K562 (cell line): ENCODE measurements at regions not wholly inside any gene's neighbourhood (a gene's known extent, or its start where the extent isn't known, plus 50 kb on each side); places are given as distances from the start of the nearest gene placed in this dataset.

Experiments
- ATAC-seq: fragments of 200-7000 bp; cut with Tn5 transposase; 3 replicates; pipeline ENCODE4 v1.9.1; 2020; ENCODE audit warnings: moderate library complexity
- BruUV-seq: library from RNA; stranded (reverse); fragments of 400-500 nt; replicated peaks from 2 replicates; lab custom pipeline; 2021; lab: Mats Ljungman, UMichigan
- CTCF ChIA-PET: fragments of 300-600 bp; formaldehyde crosslinking; extraction: SDS; loops from one replicate; lab custom pipeline; 2021; ENCODE audit warnings: low intra/inter-chr PET ratio; lab: Yijun Ruan, JAX
- POLR2A ChIA-PET: fragments of 300-600, 350-650 bp; sonication (Branson Sonifier 250); formaldehyde crosslinking; extraction: SDS; loops from one replicate; lab custom pipeline; 2021; ENCODE audit warnings: antibody characterized with exemption, inconsistent platforms; lab: Yijun Ruan, JAX
- DNase-seq, 4 experiments: peaks; one replicate each; pipeline versions ENCODE4 v3.0.0 to v3.0.0-alpha.2; 2011 to 2018; ENCODE audit warnings: low spot score in 3 of 4, mixed read lengths in 3 of 4; ENCODE audit errors: extremely low read depth in 1 of 4
- FAIRE-seq: peaks from 2 replicates; lab custom pipeline; 2011; peaks lifted over from hg19 to GRCh38; lab: Jason Lieb, UNC
- H2AFZ ChIP-seq: 2 replicates; pipeline ENCODE4 v1.6.0; 2011; ENCODE audit warnings: low read depth, low read length, control low read depth, inconsistent platforms
- H3K27ac ChIP-seq: fragments of 200-600 bp; 3 replicates; pipeline ENCODE4 v1.8.0; 2011; ENCODE audit warnings: low read depth, mild to moderate bottlenecking, control low read depth, inconsistent platforms, low read length, moderate library complexity, mixed read lengths; ENCODE audit errors: extremely low read depth
- H3K27me3 ChIP-seq, 2 experiments: fragments of 300-600 bp in 1 of 2; 2 replicates in 1 of 2; 3 replicates in 1 of 2; pipeline versions ENCODE4 v1.6.0 to v1.8.0; 2011; ENCODE audit warnings: inconsistent platforms in 2 of 2, low read length in 2 of 2, mild to moderate bottlenecking in 1 of 2, mixed read lengths in 1 of 2, moderate library complexity in 1 of 2; ENCODE audit not compliant: control insufficient read depth in 2 of 2, insufficient read depth in 2 of 2
- H3K36me3 ChIP-seq: fragments of 300-600 bp; 3 replicates; pipeline ENCODE4 v1.8.0; 2011; ENCODE audit warnings: mild to moderate bottlenecking, low read length, inconsistent platforms; ENCODE audit not compliant: control insufficient read depth, insufficient read depth
- H3K4me1 ChIP-seq, 2 experiments: fragments of 200-600 bp in 1 of 2; replicated peaks in 1 of 2; 2 replicates in 1 of 2; 3 replicates in 1 of 2; pipeline versions ENCODE4 v1.5.1 to v1.8.0; 2011; ENCODE audit warnings: inconsistent platforms in 2 of 2, low read length in 2 of 2, mild to moderate bottlenecking in 1 of 2, mixed read lengths in 1 of 2, moderate library complexity in 1 of 2; ENCODE audit not compliant: control insufficient read depth in 2 of 2, insufficient read depth in 2 of 2
- H3K4me2 ChIP-seq: 2 replicates; pipeline ENCODE4 v1.6.1; 2011; ENCODE audit warnings: low read length, control low read depth, inconsistent platforms, mixed read lengths; ENCODE audit not compliant: insufficient read depth
- H3K4me3 ChIP-seq: fragments of 200-600 bp; sonication (generic), shearing (Covaris generic); 2 replicates; pipeline ENCODE4 v1.5.1; 2016; ENCODE audit warnings: control low read depth, inconsistent platforms
- H3K79me2 ChIP-seq: fragments of 200-600 bp; 3 replicates; pipeline ENCODE4 v1.8.0; 2011; ENCODE audit warnings: low read length, inconsistent platforms; ENCODE audit not compliant: control insufficient read depth, insufficient read depth
- H3K9ac ChIP-seq, 2 experiments: 2 replicates each; pipeline versions ENCODE4 v1.6.0 to v1.6.1; 2011; ENCODE audit warnings: low read depth in 2 of 2, low read length in 2 of 2, control low read depth in 1 of 2, inconsistent platforms in 1 of 2, mild to moderate bottlenecking in 1 of 2, mixed read lengths in 1 of 2; ENCODE audit not compliant: insufficient read depth in 1 of 2
- H3K9me1 ChIP-seq: one replicate; pipeline ENCODE4 v1.6.0; 2011; ENCODE audit warnings: inconsistent platforms, mild to moderate bottlenecking, low read length, moderate library complexity; ENCODE audit not compliant: control insufficient read depth, insufficient read depth
- H3K9me3 ChIP-seq: replicated peaks from 2 replicates; pipeline ENCODE4 v1.5.1; 2011; ENCODE audit warnings: low read depth, low read length, inconsistent platforms; ENCODE audit not compliant: control insufficient read depth, insufficient read depth
- H4K20me1 ChIP-seq: replicated peaks from 2 replicates; pipeline ENCODE4 v1.6.1; 2011; ENCODE audit warnings: low read length, inconsistent platforms, mixed read lengths; ENCODE audit not compliant: control insufficient read depth, insufficient read depth
- CREM ChIP-seq: IDR thresholded peaks from 2 replicates; pipeline ENCODE4 v1.6.1; 2014; ENCODE audit warnings: antibody characterized with exemption, low read depth
- ELK3 ChIP-seq: fragments of 450-650 bp; formaldehyde crosslinking; IDR thresholded peaks from 2 replicates; pipeline ENCODE4 v1.4.0; 2020; ENCODE audit warnings: mild to moderate bottlenecking
- KDM5B ChIP-seq: fragments of 200-600 bp; sonication (generic); IDR thresholded peaks from 2 replicates; pipeline ENCODE4 v1.6.1; 2012; ENCODE audit warnings: low read depth, mild to moderate bottlenecking, moderate library complexity, low read length, control low read depth, inconsistent platforms; ENCODE audit not compliant: insufficient replicate concordance
- MEF2A ChIP-seq: IDR thresholded peaks from 2 replicates; pipeline ENCODE4 v1.6.1; 2011; ENCODE audit warnings: low read depth, mild to moderate bottlenecking, low read length, moderate library complexity; ENCODE audit not compliant: control insufficient read depth
- ZBTB49 ChIP-seq: sonication (generic); formaldehyde crosslinking; IDR thresholded peaks from 2 replicates; pipeline ENCODE4 v1.8.0; 2022; ENCODE audit warnings: missing genetic modification reagents, mild to moderate bottlenecking, borderline replicate concordance
- ZNF695 ChIP-seq: fragments of 450-650 bp; formaldehyde crosslinking; IDR thresholded peaks from 2 replicates; pipeline ENCODE4 v1.4.0; 2020; ENCODE audit warnings: mild to moderate bottlenecking, moderate library complexity
- WGBS: fragments of 100-300 bp; shearing (Covaris generic); methylation state at CpG from one replicate; pipeline ENCODE4 v1.1.6; 2016; ENCODE audit warnings: low coverage, mixed read lengths; ENCODE audit not compliant: insufficient coverage; ENCODE audit errors: missing lambda C conversion rate; 5-methylcytosine and 5-hydroxymethylcytosine counted together
- in situ Hi-C: fragments of 300-500 bp; cut with MboI; formaldehyde crosslinking; loops from 4 replicates; pipeline ENCODE4 v1.15.0; 2018; ENCODE audit warnings: inconsistent platforms, mixed read lengths
- intact Hi-C: fragments of 100-400 bp; cut with micrococcal nuclease; formaldehyde crosslinking; loops from 2 replicates; pipeline ENCODE4 v1.14.2; 2022
- TF ChIP-seq, protein P1 (sequence below): fragments of 250-450 bp; sonication (Bioruptor Pico); IDR thresholded peaks from 2 replicates; pipeline ENCODE4 v1.4.0; 2020; ENCODE audit warnings: mild to moderate bottlenecking
- TF ChIP-seq, protein P2 (sequence below), 2 experiments: fragments of 150-350 bp in 1 of 2; IDR thresholded peaks; 2 replicates each; pipeline ENCODE4 v1.6.1; 2012 to 2016; ENCODE audit warnings: low read depth in 2 of 2, low read length in 2 of 2, mild to moderate bottlenecking in 1 of 2, moderate library complexity in 1 of 2

GRCh38 chr18:78859686-78860085, 119.9 kb upstream of the SALL3 start:
- ChIA-PET POLR2A (no interaction called here), CTCF (no interaction called here)
- no TSS peak for BruUV-seq
- no peaks in the 10 kb centered on the region for H3K9me3 ChIP-seq
- H3K36me3 ChIP-seq = no peaks in the 10 kb centered on the region
- H3K79me2 ChIP-seq = no peaks in the 10 kb centered on the region
- H3K9me1 ChIP-seq = no peaks in the 10 kb centered on the region
- no peak for FAIRE-seq
- no peaks in the 10 kb centered on the region for H3K4me1 ChIP-seq
- in situ Hi-C loops = no loop called here
- no peak for ATAC-seq
- no peak overlapping the region for H3K4me3 ChIP-seq
- no peak overlapping the region for H3K4me2 ChIP-seq
- H3K27ac ChIP-seq = no peak overlapping the region
- no peak for DNase-seq
- H3K27me3 ChIP-seq = peaks cover 0 to 36% of the 10 kb centered on the region in 2 experiments; a peak in 2 of 5 replicates
- H3K9ac ChIP-seq = no peak overlapping the region
- TF ChIP-seq, protein P1, sequence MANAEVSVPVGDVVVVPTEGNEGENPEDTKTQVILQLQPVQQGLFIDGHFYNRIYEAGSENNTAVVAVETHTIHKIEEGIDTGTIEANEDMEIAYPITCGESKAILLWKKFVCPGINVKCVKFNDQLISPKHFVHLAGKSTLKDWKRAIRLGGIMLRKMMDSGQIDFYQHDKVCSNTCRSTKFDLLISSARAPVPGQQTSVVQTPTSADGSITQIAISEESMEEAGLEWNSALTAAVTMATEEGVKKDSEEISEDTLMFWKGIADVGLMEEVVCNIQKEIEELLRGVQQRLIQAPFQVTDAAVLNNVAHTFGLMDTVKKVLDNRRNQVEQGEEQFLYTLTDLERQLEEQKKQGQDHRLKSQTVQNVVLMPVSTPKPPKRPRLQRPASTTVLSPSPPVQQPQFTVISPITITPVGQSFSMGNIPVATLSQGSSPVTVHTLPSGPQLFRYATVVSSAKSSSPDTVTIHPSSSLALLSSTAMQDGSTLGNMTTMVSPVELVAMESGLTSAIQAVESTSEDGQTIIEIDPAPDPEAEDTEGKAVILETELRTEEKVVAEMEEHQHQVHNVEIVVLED (CRISPR knock-in tag) = no peak
- no peak for TF ChIP-seq ZNF695 (CRISPR knock-in tag)
- TF ChIP-seq CREM = no peak
- no peak for TF ChIP-seq MEF2A
- TF ChIP-seq, protein P2, sequence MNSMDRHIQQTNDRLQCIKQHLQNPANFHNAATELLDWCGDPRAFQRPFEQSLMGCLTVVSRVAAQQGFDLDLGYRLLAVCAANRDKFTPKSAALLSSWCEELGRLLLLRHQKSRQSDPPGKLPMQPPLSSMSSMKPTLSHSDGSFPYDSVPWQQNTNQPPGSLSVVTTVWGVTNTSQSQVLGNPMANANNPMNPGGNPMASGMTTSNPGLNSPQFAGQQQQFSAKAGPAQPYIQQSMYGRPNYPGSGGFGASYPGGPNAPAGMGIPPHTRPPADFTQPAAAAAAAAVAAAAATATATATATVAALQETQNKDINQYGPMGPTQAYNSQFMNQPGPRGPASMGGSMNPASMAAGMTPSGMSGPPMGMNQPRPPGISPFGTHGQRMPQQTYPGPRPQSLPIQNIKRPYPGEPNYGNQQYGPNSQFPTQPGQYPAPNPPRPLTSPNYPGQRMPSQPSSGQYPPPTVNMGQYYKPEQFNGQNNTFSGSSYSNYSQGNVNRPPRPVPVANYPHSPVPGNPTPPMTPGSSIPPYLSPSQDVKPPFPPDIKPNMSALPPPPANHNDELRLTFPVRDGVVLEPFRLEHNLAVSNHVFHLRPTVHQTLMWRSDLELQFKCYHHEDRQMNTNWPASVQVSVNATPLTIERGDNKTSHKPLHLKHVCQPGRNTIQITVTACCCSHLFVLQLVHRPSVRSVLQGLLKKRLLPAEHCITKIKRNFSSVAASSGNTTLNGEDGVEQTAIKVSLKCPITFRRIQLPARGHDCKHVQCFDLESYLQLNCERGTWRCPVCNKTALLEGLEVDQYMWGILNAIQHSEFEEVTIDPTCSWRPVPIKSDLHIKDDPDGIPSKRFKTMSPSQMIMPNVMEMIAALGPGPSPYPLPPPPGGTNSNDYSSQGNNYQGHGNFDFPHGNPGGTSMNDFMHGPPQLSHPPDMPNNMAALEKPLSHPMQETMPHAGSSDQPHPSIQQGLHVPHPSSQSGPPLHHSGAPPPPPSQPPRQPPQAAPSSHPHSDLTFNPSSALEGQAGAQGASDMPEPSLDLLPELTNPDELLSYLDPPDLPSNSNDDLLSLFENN (IDR thresholded peaks at IDR 0.05; ENCODE audit: low read depth in 2 of 2, low read length in 2 of 2) = no peak
- no peak for TF ChIP-seq ZBTB49 (CRISPR knock-in tag)
- TF ChIP-seq ELK3 (CRISPR knock-in tag) = no peak
- no peak for TF ChIP-seq KDM5B
- H4K20me1 ChIP-seq = no peaks in the 10 kb centered on the region
- WGBS = 0% methylated on average over 10 of the region's 11 CpGs
- intact Hi-C loops = no loop called here
- H2AFZ ChIP-seq = no peak overlapping the region
